GM23248 (cell line): ENCODE measurements at regions not wholly inside any gene's neighbourhood (a gene's known extent, or its start where the extent isn't known, plus 50 kb on each side); places are given as distances from the start of the nearest gene placed in this dataset.

Experiments used
- DNase-seq: peaks from one replicate; pipeline ENCODE4 v3.0.0-alpha.2; 2015
- H2AFZ ChIP-seq: fragments of 200-600 bp; sonication (generic); 2 replicates; pipeline ENCODE4 v1.6.1; 2016; ENCODE audit warnings: antibody characterized with exemption
- H3F3A ChIP-seq: fragments of 200-600 bp; sonication (generic); 2 replicates; pipeline ENCODE4 v1.6.1; 2016; ENCODE audit warnings: mild to moderate bottlenecking, antibody characterized with exemption, mixed run types; ENCODE audit not compliant: insufficient read depth
- H3K27ac ChIP-seq: fragments of 200-600 bp; sonication (generic); 2 replicates; pipeline ENCODE4 v1.5.1; 2016; ENCODE audit warnings: mild to moderate bottlenecking
- H3K27me3 ChIP-seq: fragments of 200-600 bp; sonication (generic); replicated peaks from 2 replicates; pipeline ENCODE4 v1.6.1; 2016; ENCODE audit warnings: mild to moderate bottlenecking; ENCODE audit not compliant: insufficient read depth
- H3K36me3 ChIP-seq: fragments of 200-600 bp; sonication (generic); 2 replicates; pipeline ENCODE4 v1.6.1; 2016; ENCODE audit warnings: low read depth, mild to moderate bottlenecking
- H3K4me1 ChIP-seq: fragments of 200-600 bp; sonication (generic); 2 replicates; pipeline ENCODE4 v1.6.1; 2016; ENCODE audit warnings: mild to moderate bottlenecking; ENCODE audit not compliant: insufficient read depth
- H3K4me2 ChIP-seq: fragments of 200-600 bp; sonication (generic); one replicate; pipeline ENCODE4 v1.6.1; 2016; ENCODE audit warnings: mild to moderate bottlenecking; ENCODE audit not compliant: unreplicated experiment
- H3K4me3 ChIP-seq: fragments of 200-600 bp; sonication (generic); 2 replicates; pipeline ENCODE4 v1.5.1; 2016; ENCODE audit warnings: mild to moderate bottlenecking
- H3K79me2 ChIP-seq: fragments of 200-600 bp; sonication (generic); 2 replicates; pipeline ENCODE4 v1.6.1; 2016; ENCODE audit warnings: mild to moderate bottlenecking; ENCODE audit not compliant: insufficient read depth
- H3K9ac ChIP-seq: fragments of 200-600 bp; sonication (generic); 2 replicates; pipeline ENCODE4 v1.6.1; 2016; ENCODE audit warnings: mild to moderate bottlenecking
- H3K9me2 ChIP-seq: fragments of 200-600 bp; sonication (generic); 2 replicates; pipeline ENCODE4 v1.6.1; 2016; ENCODE audit warnings: mixed run types, mild to moderate bottlenecking, moderate library complexity; ENCODE audit not compliant: insufficient read depth
- H3K9me3 ChIP-seq: fragments of 200-600 bp; sonication (generic); one replicate; pipeline ENCODE4 v1.6.1; 2017; ENCODE audit warnings: low read depth
- H4K20me1 ChIP-seq: fragments of 200-600 bp; sonication (generic); 2 replicates; pipeline ENCODE4 v1.6.0; 2016; ENCODE audit not compliant: insufficient read depth
- EZH2 ChIP-seq: fragments of 200-600 bp; sonication (generic); IDR thresholded peaks from 2 replicates; pipeline ENCODE4 v1.6.1; 2018; ENCODE audit warnings: antibody characterized with exemption, mild to moderate bottlenecking; ENCODE audit not compliant: insufficient read depth, poor library complexity, severe bottlenecking
- EZH2phosphoT487 ChIP-seq: fragments of 200-600 bp; sonication (generic); IDR thresholded peaks from 2 replicates; pipeline ENCODE4 v1.6.1; 2018; ENCODE audit warnings: antibody characterized with exemption, moderate library complexity, mild to moderate bottlenecking, low read depth; ENCODE audit not compliant: insufficient read depth
- WGBS, 2 experiments: methylation state at CpG; one replicate each; pipeline ENCODE4 v1.1.6; 2015 to 2017; ENCODE audit warnings: low lambda C conversion rate in 2 of 2, low coverage in 1 of 2; ENCODE audit errors: missing lambda C conversion rate in 2 of 2; 5-methylcytosine and 5-hydroxymethylcytosine counted together
- in situ Hi-C: fragments of 300-500 bp; cut with MboI; formaldehyde crosslinking; loops from 2 replicates; pipeline ENCODE4 v1.15.0; 2020

DNA sequence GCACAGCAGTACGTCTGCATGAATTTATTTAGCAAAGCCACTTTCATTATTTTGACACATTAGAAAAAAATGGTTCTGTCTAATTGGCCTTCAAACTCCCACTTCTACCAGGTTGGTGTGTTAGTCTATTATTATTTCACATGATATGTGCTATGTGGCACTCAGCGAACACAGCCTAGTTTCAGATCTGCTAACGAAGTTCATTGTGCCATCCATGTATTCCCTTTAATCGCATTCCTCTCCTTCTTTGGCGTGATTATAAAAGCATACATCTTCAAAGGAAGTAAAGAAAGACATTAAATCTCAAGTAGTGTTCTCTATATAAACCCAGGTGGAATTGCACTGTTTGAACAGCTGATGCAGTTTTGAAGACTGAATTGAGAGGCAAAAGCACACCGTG, 96.4 kb upstream of the CACNA2D1 start:
- Histone ChIP-seq H3K9me3 (no peaks in the 10 kb centered on the region), H3K9me2 (no peaks in the 10 kb centered on the region), H3K4me1 (peaks cover 13% of the 10 kb centered on the region), H3K27me3 (peaks cover 25% of the 10 kb centered on the region), H3K4me2 (no peak overlapping the region), H3K9ac (no peak overlapping the region), H3K4me3 (no peak overlapping the region), H3F3A (peaks cover 16% of the 10 kb centered on the region), H3K36me3 (no peaks in the 10 kb centered on the region), H3K27ac (no peak overlapping the region), H2AFZ (no peak overlapping the region), H3K79me2 (no peaks in the 10 kb centered on the region), H4K20me1 (no peaks in the 10 kb centered on the region)
- no peak for DNase-seq
- TF ChIP-seq EZH2phosphoT487 (no peak), EZH2 (no peak)
- in situ Hi-C loops, result no loop called here
- 91 to 92% methylated on average over 6 of the region's 6 CpGs for WGBS, 2 experiments

DNA sequence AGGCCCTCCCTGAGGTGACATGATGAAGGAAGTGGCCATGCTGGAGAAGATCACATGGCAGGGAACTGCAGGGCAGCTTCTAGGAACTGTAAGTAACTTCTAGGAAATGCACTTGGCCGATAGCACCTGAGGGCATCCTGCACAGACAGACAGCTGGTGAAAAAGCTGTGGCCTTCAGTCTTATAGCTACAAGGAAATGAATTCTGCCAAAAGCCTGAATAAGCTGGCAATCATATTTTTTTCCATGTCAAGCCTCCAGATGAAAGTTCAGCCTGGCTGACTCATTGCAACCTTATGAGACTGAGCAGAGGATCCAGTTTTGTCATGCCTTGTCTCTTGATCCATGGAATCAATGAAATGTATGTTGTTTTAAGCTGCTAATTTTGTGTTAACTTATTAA, 91.1 kb upstream of the CACNA2D1 start:
- TF ChIP-seq EZH2phosphoT487 (no peak), EZH2 (no peak)
- no peak overlapping the region for H3K27ac ChIP-seq
- no peaks in the 10 kb centered on the region for H3F3A ChIP-seq
- no peaks in the 10 kb centered on the region for H3K79me2 ChIP-seq
- H3K4me1 ChIP-seq, result no peaks in the 10 kb centered on the region
- H3K9ac ChIP-seq, result no peak overlapping the region
- 57 to 61% methylated on average over 1 of the region's 1 CpG for WGBS, 2 experiments
- in situ Hi-C loops, result no loop called here
- H3K4me3 ChIP-seq, result no peak overlapping the region
- H3K4me2 ChIP-seq, result no peak overlapping the region
- peaks cover 15% of the 10 kb centered on the region for H3K27me3 ChIP-seq
- H3K9me3 ChIP-seq, result no peaks in the 10 kb centered on the region
- no peaks in the 10 kb centered on the region for H4K20me1 ChIP-seq
- peak; percentile 79 for DNase-seq
- H3K36me3 ChIP-seq, result no peaks in the 10 kb centered on the region
- no peak overlapping the region for H2AFZ ChIP-seq
- no peaks in the 10 kb centered on the region for H3K9me2 ChIP-seq

DNA sequence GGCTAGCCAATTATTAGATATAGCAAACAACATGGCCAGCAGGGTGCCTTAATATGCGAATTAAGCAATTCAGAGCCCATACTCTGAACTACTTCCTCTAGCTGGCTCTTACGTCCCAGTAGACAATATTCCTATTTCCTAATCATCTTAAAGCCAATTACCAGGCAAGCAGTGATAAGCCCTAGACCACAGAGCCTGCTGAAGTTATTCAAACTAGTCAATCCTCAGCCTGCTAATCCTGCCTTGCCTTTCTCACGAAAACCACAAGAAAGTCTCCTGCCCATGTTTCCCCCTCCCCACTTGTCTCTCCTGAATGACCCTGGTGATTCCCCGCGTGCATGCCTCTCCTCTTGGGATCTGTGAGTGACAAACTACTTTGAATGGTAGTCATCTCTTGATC, 86.8 kb upstream of the CACNA2D1 start:
- Histone ChIP-seq H2AFZ (no peak overlapping the region), H3K9ac (no peak overlapping the region), H3K9me2 (no peaks in the 10 kb centered on the region), H3F3A (peaks cover 15% of the 10 kb centered on the region), H4K20me1 (no peaks in the 10 kb centered on the region), H3K79me2 (no peaks in the 10 kb centered on the region), H3K27ac (no peak overlapping the region), H3K36me3 (no peaks in the 10 kb centered on the region), H3K4me1 (peaks cover 19% of the 10 kb centered on the region), H3K27me3 (peaks cover 9% of the 10 kb centered on the region; the same call in 1 of the 2 replicates), H3K9me3 (no peaks in the 10 kb centered on the region), H3K4me2 (no peak overlapping the region), H3K4me3 (no peak overlapping the region)
- no peak for DNase-seq
- TF ChIP-seq EZH2phosphoT487 (no peak), EZH2 (no peak)
- in situ Hi-C loops, result no loop called here
- WGBS, 2 experiments, result 72 to 79% methylated on average over 5 of the region's 5 CpGs

DNA sequence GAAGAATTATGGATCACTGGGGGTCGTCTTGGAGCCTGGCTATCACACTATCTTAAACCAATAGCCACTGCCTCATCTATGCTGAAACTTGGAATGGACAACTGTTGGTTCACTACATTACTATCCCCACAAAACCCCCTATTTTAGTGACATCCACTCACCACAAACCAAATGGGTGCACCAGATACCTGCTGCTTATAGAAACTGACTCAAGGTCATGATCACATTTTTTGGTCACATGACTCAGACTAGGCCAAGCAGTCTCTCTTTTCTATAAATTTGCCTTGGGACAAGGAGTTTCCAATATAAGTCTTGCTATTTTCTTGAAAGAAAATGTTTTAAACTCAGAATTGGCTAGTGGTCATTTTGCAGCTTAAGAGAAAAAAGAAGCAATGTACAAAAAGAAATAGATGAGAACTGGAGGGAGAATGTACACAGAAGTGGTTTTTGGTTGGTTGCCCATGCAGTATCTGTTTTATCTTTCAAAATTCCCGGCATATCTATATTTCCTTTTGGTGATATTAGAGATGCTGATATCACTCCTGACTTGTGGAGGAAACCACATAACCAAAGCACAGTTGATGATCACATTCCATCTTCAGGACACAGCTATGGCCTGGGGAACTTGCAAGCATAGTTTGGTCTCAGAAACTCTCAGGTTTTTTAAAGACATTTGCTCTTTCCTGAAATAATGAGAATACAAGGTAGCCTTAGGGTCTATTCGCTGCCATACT, 85.2 kb upstream of the CACNA2D1 start:
- no peaks in the 10 kb centered on the region for H4K20me1 ChIP-seq
- no peaks in the 10 kb centered on the region for H3K36me3 ChIP-seq
- no peak overlapping the region for H2AFZ ChIP-seq
- H3K79me2 ChIP-seq, result no peaks in the 10 kb centered on the region
- WGBS, 2 experiments, result 86 to 90% methylated on average over 3 of the region's 3 CpGs
- H3K9me2 ChIP-seq, result no peaks in the 10 kb centered on the region
- H3K4me2 ChIP-seq, result no peak overlapping the region
- H3F3A ChIP-seq, result peaks cover 15% of the 10 kb centered on the region
- peaks cover 14% of the 10 kb centered on the region; the same call in 1 of the 2 replicates for H3K27me3 ChIP-seq
- H3K9me3 ChIP-seq, result no peaks in the 10 kb centered on the region
- no peak overlapping the region for H3K9ac ChIP-seq
- no peak overlapping the region for H3K27ac ChIP-seq
- no peak overlapping the region for H3K4me3 ChIP-seq
- TF ChIP-seq EZH2, result no peak
- no peak for TF ChIP-seq EZH2phosphoT487
- H3K4me1 ChIP-seq, result peaks cover 19% of the 10 kb centered on the region
- in situ Hi-C loops, result no loop called here
- no peak for DNase-seq

DNA sequence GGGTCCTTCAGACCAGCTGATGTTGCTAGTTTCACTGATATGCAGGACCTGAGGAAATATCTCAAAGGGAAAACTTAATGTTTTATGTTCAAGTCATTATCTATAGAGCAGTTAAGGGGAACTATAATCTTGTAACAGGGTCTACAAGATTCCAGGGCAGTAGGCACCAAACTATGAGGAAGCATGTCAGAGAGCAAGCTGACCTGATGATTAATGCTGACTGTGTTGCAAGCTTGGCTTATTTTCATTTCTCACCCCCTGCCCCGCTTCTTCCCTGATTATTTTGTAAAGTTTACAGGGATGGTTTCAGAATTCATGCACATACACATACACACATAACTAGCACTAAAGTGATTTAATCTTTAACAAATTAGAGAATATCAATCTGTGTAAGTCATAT, 84.3 kb upstream of the CACNA2D1 start:
- Histone ChIP-seq H3K9me3 (no peaks in the 10 kb centered on the region), H3K9ac (no peak overlapping the region), H3K27ac (no peak overlapping the region), H3K27me3 (peaks cover 14% of the 10 kb centered on the region; the same call in 1 of the 2 replicates), H3K79me2 (no peaks in the 10 kb centered on the region), H3K9me2 (no peaks in the 10 kb centered on the region), H3K36me3 (no peaks in the 10 kb centered on the region), H3F3A (peaks cover 15% of the 10 kb centered on the region), H3K4me2 (no peak overlapping the region), H3K4me1 (peaks cover 19% of the 10 kb centered on the region), H2AFZ (no peak overlapping the region), H3K4me3 (no peak overlapping the region), H4K20me1 (no peaks in the 10 kb centered on the region)
- WGBS, 2 experiments, result 39 to 62% methylated on average over 1 of the region's 1 CpG
- peak; percentile 50 for DNase-seq
- in situ Hi-C loops, result no loop called here
- TF ChIP-seq EZH2phosphoT487, result no peak
- no peak for TF ChIP-seq EZH2
